Right cardiac atrium (tissue), 5 donors: ENCODE measurements at regions not wholly inside any gene's neighbourhood (a gene's known extent, or its start where the extent isn't known, plus 50 kb on each side); places are given as distances from the start of the nearest gene placed in this dataset.

Experiments
- ATAC-seq, 2 donors: fragments of 200-7000 bp; cut with Tn5 transposase; one replicate each; pipeline versions ENCODE4 v1.8.0 to v1.9.1; 2020; ENCODE audit warnings: moderate library complexity in 2 of 2, mild to moderate bottlenecking in 1 of 2
- DNase-seq, 3 donors: peaks; one replicate each; pipeline ENCODE4 v3.0.0-alpha.2; 2020
- H3K27ac ChIP-seq: one replicate; pipeline ENCODE4 v1.5.1; 2013; ENCODE audit warnings: mild to moderate bottlenecking, low read length, control low read depth, moderate library complexity
- H3K27me3 ChIP-seq: one replicate; pipeline ENCODE4 v1.6.1; 2013; ENCODE audit not compliant: control insufficient read depth, insufficient read depth
- H3K4me1 ChIP-seq: one replicate; pipeline ENCODE4 v1.6.1; 2013; ENCODE audit warnings: low read length; ENCODE audit not compliant: control insufficient read depth, insufficient read depth
- H3K4me3 ChIP-seq: one replicate; pipeline ENCODE4 v1.5.1; 2013; ENCODE audit warnings: low read length, control low read depth
- H3K9me3 ChIP-seq: one replicate; pipeline ENCODE4 v1.6.1; 2013; ENCODE audit warnings: low read length; ENCODE audit not compliant: control insufficient read depth
- WGBS: extraction: QIAGEN DNeasy Blood & Tissue Kit; methylation state at CpG from one replicate; pipeline ENCODE4 v1.1.7; 2013; 5-methylcytosine and 5-hydroxymethylcytosine counted together
- intact Hi-C, 4 donors: fragments of 100-400 bp; cut with DNase I; formaldehyde crosslinking; loops; one replicate each; pipeline versions ENCODE4 v1.11.0 to v1.14.0; 2022 to 2023
- donor health status: healthy with polysubstance abuse.
- donor health status: DM: no; HTN: yes; CAD: no.
- donor health status: DM: no; HTN: no; CAD: no.
- donor health status: DM: no; HTN: yes; CAD: no; lungs with severe emphysema.
- donor health status: DM: yes; HTN: yes; CAD: no.

DNA sequence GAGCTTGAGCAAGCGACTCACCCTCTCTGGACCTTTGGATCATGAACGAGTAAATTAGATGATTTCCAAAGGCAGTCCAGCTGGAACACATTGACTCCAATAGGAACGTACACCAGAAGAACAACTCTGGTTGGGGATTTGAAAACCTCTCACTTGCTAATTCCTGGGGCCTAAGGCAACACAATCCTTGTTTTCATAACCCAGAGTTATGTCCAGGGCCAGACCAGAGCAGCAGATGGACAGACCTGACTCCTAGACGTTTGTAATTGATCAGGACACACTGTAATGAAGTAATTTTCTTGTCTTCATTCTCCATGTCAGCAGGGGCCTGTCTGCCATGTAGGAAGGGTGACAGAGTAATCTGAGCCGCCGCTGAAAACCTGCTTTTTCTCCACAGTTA lies 283.9 kb downstream of the IDS start:
- 29% methylated on average over 6 of the region's 6 CpGs for WGBS
- intact Hi-C loops = no loop called here
- ATAC-seq = no peak
- Histone ChIP-seq H3K4me3 (no peak overlapping the region), H3K27ac (no peak overlapping the region), H3K4me1 (no peaks in the 10 kb centered on the region), H3K9me3 (no peaks in the 10 kb centered on the region), H3K27me3 (no peaks in the 10 kb centered on the region)
- no peak for DNase-seq

- ATAC-seq (no peak), DNase-seq (no peak)
- no peaks in the 10 kb centered on the region for H3K27me3 ChIP-seq
- intact Hi-C loops = no loop called here
- H3K4me3 ChIP-seq = no peak overlapping the region
- H3K4me1 ChIP-seq = no peaks in the 10 kb centered on the region
- 67% methylated on average over 1 of the region's 1 CpG for WGBS
- no peaks in the 10 kb centered on the region for H3K9me3 ChIP-seq
- no peak overlapping the region for H3K27ac ChIP-seq
Observed at GRCh38 chrX:149213264-149213663, 291.8 kb downstream of the IDS start.

DNA sequence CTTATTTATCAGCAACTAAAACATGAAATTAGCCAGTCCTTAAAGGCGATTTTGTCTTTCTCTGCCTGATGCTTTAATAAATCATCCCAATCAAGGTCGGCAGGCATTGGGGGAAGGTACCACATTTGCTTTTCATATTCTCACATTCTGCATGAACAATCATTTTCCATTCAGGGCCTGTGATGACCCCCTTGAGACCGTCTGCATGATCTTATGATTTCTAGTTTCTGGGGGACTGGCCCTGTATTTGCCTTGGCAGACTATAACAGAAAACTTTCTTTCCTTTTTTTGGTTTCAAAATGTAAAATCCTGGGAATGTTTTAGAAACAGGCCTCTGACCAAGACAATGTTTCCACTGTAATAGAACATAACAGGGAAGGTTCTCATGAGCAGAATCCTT lies 296.8 kb downstream of the IDS start:
- intact Hi-C loops = no loop called here
- Histone ChIP-seq H3K4me1 (no peaks in the 10 kb centered on the region), H3K4me3 (no peak overlapping the region), H3K27ac (no peak overlapping the region), H3K9me3 (no peaks in the 10 kb centered on the region), H3K27me3 (no peaks in the 10 kb centered on the region)
- DNase-seq (no peak), ATAC-seq (no peak)
- 34% methylated on average over 3 of the region's 3 CpGs for WGBS

DNA sequence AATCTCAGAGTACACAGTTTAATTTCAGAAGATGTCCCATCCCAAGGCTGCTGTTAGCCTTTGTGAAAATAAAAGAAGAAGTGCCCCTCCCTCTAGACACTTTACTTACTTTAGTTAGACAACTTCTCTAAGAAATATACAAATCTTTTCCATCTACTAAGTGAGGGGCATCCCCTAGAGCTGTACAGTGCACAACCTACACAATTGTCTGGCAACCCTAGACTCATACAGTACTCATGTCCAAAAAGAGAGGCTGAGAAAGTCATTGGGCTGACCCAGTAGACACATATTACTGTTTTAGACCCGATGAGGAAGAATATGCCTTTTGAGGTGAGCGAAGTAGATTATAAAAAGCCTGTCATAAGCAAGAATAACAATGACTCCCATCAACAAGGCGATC lies 297.6 kb downstream of the IDS start:
- WGBS = 84% methylated on average over 3 of the region's 3 CpGs
- ATAC-seq = no peak

DNA sequence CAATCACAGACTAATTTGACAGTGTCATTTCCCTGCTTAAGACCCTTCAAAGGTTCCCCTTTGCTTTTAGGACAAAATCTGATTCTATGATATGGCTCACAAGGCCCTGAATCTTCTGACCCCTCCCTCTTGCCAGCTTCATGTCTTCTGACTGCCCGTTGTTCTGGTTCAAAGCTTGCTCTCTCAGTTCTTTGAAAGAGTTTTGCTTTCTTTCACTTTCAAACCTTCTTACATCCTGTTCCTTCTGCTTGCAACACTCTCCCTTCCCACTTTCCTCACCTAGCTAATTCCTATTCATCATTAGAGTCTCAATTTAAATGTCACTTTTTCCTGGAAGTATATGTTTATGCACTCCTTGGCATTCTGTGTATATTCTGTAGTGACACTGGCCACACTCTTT lies 299.2 kb downstream of the IDS start:
- Histone ChIP-seq H3K27me3 (no peaks in the 10 kb centered on the region), H3K9me3 (no peaks in the 10 kb centered on the region), H3K4me3 (no peak overlapping the region), H3K27ac (no peak overlapping the region), H3K4me1 (no peaks in the 10 kb centered on the region)
- no peak for ATAC-seq
- WGBS = 72% methylated on average over 1 of the region's 1 CpG
- intact Hi-C loops = no loop called here
- DNase-seq = no peak

More for the DNA sequence above, 297.6 kb downstream of the IDS start:
- no peaks in the 10 kb centered on the region for H3K4me1 ChIP-seq
- no peak overlapping the region for H3K4me3 ChIP-seq
- H3K27ac ChIP-seq = no peak overlapping the region
- no peak for DNase-seq
- H3K27me3 ChIP-seq = no peaks in the 10 kb centered on the region
- intact Hi-C loops = no loop called here
- H3K9me3 ChIP-seq = no peaks in the 10 kb centered on the region

DNA sequence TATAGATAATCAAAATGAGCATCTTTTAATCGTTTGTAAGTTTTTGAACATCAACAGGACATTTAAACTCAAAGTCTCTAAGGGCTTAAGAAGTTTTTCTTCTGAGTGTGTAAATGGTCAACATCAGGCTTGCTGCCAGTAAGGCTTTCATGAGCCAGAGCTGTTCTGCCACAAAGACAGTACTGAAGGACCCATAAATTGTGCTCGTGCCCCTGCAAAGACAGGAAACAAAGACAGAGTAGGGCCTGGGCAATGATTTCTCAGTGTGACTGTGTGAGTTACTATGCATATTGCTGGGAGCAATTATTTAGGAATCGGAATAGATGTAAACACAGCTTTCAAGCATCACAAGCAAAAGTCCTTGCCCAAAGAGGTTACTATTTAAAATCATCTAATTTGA lies 300.0 kb downstream of the IDS start:
- intact Hi-C loops = no loop called here
- Histone ChIP-seq H3K27me3 (no peaks in the 10 kb centered on the region), H3K9me3 (no peaks in the 10 kb centered on the region), H3K27ac (no peak overlapping the region), H3K4me1 (no peaks in the 10 kb centered on the region), H3K4me3 (no peak overlapping the region)
- no peak for DNase-seq
- 42% methylated on average over 3 of the region's 3 CpGs for WGBS
- ATAC-seq = no peak

DNA sequence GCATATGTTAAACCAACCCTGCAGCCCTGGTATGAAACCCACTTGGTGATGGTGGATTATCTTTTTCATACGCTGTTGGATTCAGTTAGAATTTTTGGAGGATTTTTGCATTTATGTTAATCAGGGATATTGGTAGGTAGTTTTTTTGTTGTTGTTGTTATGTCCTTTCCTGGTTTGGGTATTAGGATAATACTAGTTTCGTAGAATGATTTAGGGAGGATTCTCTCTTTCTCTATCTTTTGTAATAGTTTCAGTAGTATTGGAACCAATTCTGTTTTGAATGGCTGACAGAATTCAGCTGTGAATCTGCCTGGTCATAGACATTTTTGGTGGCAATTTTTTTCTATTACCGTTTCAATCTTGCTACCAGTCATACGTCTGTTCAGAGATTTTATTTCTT lies 305.4 kb downstream of the IDS start:
- no peak overlapping the region for H3K4me3 ChIP-seq
- no peak for DNase-seq
- no peaks in the 10 kb centered on the region for H3K4me1 ChIP-seq
- H3K27ac ChIP-seq = no peak overlapping the region
- intact Hi-C loops = no loop called here
- no peaks in the 10 kb centered on the region for H3K9me3 ChIP-seq
- no peak for ATAC-seq
- 83% methylated on average over 4 of the region's 4 CpGs for WGBS
- no peaks in the 10 kb centered on the region for H3K27me3 ChIP-seq

- no peak overlapping the region for H3K27ac ChIP-seq
- no peak overlapping the region for H3K4me3 ChIP-seq
- H3K9me3 ChIP-seq = no peaks in the 10 kb centered on the region
- DNase-seq = no peak
- intact Hi-C loops = no loop called here
- no peaks in the 10 kb centered on the region for H3K4me1 ChIP-seq
- H3K27me3 ChIP-seq = no peaks in the 10 kb centered on the region
- WGBS = 91% methylated on average over 11 of the region's 11 CpGs
- ATAC-seq = no peak
Observed at GRCh38 chrX:149198980-149199732, 305.9 kb downstream of the IDS start.

- no peak for DNase-seq
- intact Hi-C loops = no loop called here
- 68% methylated on average over 2 of the region's 2 CpGs for WGBS
- ATAC-seq = no peak
- H3K27ac ChIP-seq = no peak overlapping the region
- no peak overlapping the region for H3K4me3 ChIP-seq
- H3K27me3 ChIP-seq = no peaks in the 10 kb centered on the region
- H3K4me1 ChIP-seq = no peaks in the 10 kb centered on the region
- H3K9me3 ChIP-seq = no peaks in the 10 kb centered on the region
Observed at GRCh38 chrX:149185087-149185486, 320.0 kb downstream of the IDS start.

DNA sequence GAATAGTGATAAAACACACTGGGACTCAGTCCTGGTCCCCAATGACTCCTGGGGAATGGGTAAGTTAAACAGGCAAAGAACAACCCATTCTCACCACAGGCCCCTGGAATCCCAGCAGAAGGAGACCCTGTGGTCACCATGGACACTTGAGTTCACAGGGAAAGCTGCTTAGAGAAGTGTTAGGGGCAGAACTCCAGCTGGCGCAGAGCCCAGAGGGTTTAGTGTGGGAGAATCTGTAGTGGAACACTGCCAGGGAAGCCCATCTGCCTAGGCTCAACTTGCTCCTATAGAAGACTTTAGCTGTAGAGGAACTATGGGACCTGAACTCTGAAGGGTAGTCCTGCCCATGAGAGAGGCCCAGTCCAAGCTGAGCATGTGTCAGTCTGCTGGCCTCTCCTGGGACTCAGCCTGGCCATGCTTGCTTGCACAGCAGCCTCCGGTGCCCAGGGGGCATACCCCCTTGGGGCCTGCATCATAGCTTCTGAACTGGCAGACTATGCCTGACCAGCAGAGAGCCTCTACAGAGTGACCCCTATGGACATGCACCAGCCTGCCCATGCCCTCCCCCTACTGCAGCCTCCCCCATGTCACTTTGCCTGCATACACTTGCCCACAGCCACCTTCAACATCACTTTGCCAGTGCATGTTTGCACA lies 343.5 kb downstream of the IDS start:
- WGBS = 83% methylated on average over 2 of the region's 2 CpGs

DNA sequence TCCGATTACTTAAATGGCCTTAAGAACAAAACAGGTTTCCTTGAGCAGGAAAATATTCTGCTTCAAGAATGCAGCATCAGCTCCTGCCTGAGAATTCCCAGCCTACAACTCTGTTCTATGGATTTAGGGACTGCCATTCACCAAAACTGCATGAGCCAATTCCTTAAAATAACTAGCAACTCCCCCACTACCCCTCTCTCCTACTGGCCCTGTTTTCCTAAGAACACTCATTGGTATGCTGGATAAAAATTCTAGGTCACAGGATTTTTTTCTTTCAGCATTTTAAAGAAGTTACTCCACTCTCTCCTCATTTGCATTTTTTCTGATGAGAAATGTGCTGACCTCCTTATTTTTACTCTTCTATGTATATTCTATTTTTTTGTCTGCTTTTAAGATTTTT lies 347.1 kb downstream of the IDS start:
- ATAC-seq = no peak
- no peak overlapping the region for H3K4me3 ChIP-seq
- 70% methylated on average over 1 of the region's 1 CpG for WGBS
- DNase-seq = no peak
- intact Hi-C loops = no loop called here
- no peaks in the 10 kb centered on the region for H3K27me3 ChIP-seq
- no peak overlapping the region for H3K27ac ChIP-seq
- no peaks in the 10 kb centered on the region for H3K9me3 ChIP-seq
- no peaks in the 10 kb centered on the region for H3K4me1 ChIP-seq

More for the DNA sequence above, 343.5 kb downstream of the IDS start:
- intact Hi-C loops = no loop called here
- H3K27me3 ChIP-seq = no peaks in the 10 kb centered on the region
- no peak for DNase-seq
- no peak overlapping the region for H3K4me3 ChIP-seq
- ATAC-seq = no peak
- H3K27ac ChIP-seq = no peak overlapping the region
- no peaks in the 10 kb centered on the region for H3K4me1 ChIP-seq
- H3K9me3 ChIP-seq = no peaks in the 10 kb centered on the region
